Keratinocyte (primary cell): ENCODE measurements at regions not wholly inside any gene's neighbourhood (a gene's known extent, or its start where the extent isn't known, plus 50 kb on each side); places are given as distances from the start of the nearest gene placed in this dataset.
"Not testable (repeated sequence)": the region's sequence is repeated elsewhere in the genome, so short reads cannot be mapped to it uniquely, and the experiment has no call there.

Source experiments
- DNase-seq: peaks from one replicate; pipeline ENCODE4 v3.0.0-alpha.2; 2011; ENCODE audit warnings: low read depth, missing footprints, low spot score
- FAIRE-seq: peaks from 2 replicates; lab custom pipeline; 2011; peaks lifted over from hg19 to GRCh38; lab: Jason Lieb, UNC
- H2AFZ ChIP-seq: 2 replicates; pipeline ENCODE4 v1.6.0; 2012; ENCODE audit warnings: low read length, control low read depth, inconsistent platforms; ENCODE audit not compliant: control insufficient read depth
- H3K27ac ChIP-seq: 2 replicates; pipeline ENCODE4 v1.5.1; 2011; ENCODE audit warnings: low read length; ENCODE audit not compliant: control insufficient read depth, insufficient read depth
- H3K27me3 ChIP-seq: 3 replicates; pipeline ENCODE4 v1.6.0; 2011; ENCODE audit warnings: low read length; ENCODE audit not compliant: control insufficient read depth, insufficient read depth; ENCODE audit errors: extremely low read depth
- H3K36me3 ChIP-seq, 2 experiments: 2 replicates in 1 of 2; 3 replicates in 1 of 2; pipeline ENCODE4 v1.5.1; 2011; ENCODE audit warnings: low read length in 2 of 2, mild to moderate bottlenecking in 1 of 2; ENCODE audit not compliant: control insufficient read depth in 2 of 2, insufficient read depth in 2 of 2; ENCODE audit errors: extremely low read depth in 1 of 2
- H3K4me1 ChIP-seq: 3 replicates; pipeline ENCODE4 v1.5.1; 2011; ENCODE audit warnings: low read length; ENCODE audit not compliant: control insufficient read depth, insufficient read depth; ENCODE audit errors: extremely low read depth
- H3K4me2 ChIP-seq: 3 replicates; pipeline ENCODE4 v1.6.0; 2011; ENCODE audit warnings: low read depth, low read length; ENCODE audit not compliant: control insufficient read depth, insufficient read depth; ENCODE audit errors: extremely low read depth
- H3K4me3 ChIP-seq, 3 experiments: fragments of 200-600 bp in 1 of 3; sonication (generic) in 1 of 3; 2 replicates in 2 of 3; 3 replicates in 1 of 3; pipeline ENCODE4 v1.5.1; 2011 to 2016; ENCODE audit warnings: low read length in 3 of 3, mild to moderate bottlenecking in 3 of 3, control low read depth in 2 of 3, inconsistent platforms in 1 of 3, low read depth in 1 of 3, mixed read lengths in 1 of 3, mixed run types in 1 of 3, moderate library complexity in 1 of 3; ENCODE audit not compliant: control insufficient read depth in 2 of 3, insufficient read depth in 2 of 3; ENCODE audit errors: extremely low read depth in 1 of 3
- H3K79me2 ChIP-seq: 2 replicates; pipeline ENCODE4 v1.6.0; 2012; ENCODE audit warnings: low read length; ENCODE audit not compliant: control insufficient read depth, insufficient read depth
- H3K9ac ChIP-seq: 3 replicates; pipeline ENCODE4 v1.6.0; 2011; ENCODE audit warnings: low read length; ENCODE audit not compliant: control insufficient read depth, insufficient read depth; ENCODE audit errors: extremely low read depth
- H3K9me1 ChIP-seq: 3 replicates; pipeline ENCODE4 v1.6.0; 2011; ENCODE audit warnings: low read length; ENCODE audit not compliant: control insufficient read depth, insufficient read depth; ENCODE audit errors: extremely low read depth
- H3K9me3 ChIP-seq: 2 replicates; pipeline ENCODE4 v1.5.1; 2012; ENCODE audit warnings: low read depth, low read length; ENCODE audit not compliant: control insufficient read depth
- H4K20me1 ChIP-seq: 3 replicates; pipeline ENCODE4 v1.6.0; 2011; ENCODE audit warnings: low read length; ENCODE audit not compliant: control insufficient read depth, insufficient read depth; ENCODE audit errors: extremely low read depth
- dilution Hi-C: fragments of 300-500 bp; cut with MboI; formaldehyde crosslinking; loops from one replicate; pipeline ENCODE4 v1.7.0; 2020; ENCODE audit warnings: low sequenced_read_pairs; ENCODE audit not compliant: extremely low pct_ligation_motif_present

DNA sequence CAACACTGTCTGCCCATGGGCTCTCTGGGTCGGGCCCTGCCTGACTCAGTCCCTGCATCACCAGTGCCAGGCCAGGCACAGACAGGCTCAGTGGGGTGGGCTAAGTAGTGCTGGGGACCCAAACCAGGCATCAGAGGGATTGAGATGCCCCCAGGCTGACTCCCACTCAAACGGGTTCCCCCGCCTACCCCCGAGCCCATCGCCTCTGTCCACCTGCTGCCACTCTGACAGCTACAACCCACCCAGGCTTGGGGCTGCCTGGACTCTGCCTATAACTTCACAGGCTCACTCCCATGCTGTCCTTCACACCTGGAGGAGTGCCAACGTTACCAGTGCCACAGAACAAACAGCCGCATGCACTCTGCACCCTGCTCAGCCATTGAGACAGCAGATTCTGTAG is 186.1 kb upstream of the FOXD4L5 start:
- H3K79me2 ChIP-seq, H3K9me1 ChIP-seq, H4K20me1 ChIP-seq, H3K27ac ChIP-seq, H3K4me2 ChIP-seq, H3K4me1 ChIP-seq, H2AFZ ChIP-seq, H3K4me3 ChIP-seq, FAIRE-seq, H3K36me3 ChIP-seq, H3K27me3 ChIP-seq, DNase-seq, H3K9me3 ChIP-seq, H3K9ac ChIP-seq, dilution Hi-C loops: not testable (repeated sequence)

DNA sequence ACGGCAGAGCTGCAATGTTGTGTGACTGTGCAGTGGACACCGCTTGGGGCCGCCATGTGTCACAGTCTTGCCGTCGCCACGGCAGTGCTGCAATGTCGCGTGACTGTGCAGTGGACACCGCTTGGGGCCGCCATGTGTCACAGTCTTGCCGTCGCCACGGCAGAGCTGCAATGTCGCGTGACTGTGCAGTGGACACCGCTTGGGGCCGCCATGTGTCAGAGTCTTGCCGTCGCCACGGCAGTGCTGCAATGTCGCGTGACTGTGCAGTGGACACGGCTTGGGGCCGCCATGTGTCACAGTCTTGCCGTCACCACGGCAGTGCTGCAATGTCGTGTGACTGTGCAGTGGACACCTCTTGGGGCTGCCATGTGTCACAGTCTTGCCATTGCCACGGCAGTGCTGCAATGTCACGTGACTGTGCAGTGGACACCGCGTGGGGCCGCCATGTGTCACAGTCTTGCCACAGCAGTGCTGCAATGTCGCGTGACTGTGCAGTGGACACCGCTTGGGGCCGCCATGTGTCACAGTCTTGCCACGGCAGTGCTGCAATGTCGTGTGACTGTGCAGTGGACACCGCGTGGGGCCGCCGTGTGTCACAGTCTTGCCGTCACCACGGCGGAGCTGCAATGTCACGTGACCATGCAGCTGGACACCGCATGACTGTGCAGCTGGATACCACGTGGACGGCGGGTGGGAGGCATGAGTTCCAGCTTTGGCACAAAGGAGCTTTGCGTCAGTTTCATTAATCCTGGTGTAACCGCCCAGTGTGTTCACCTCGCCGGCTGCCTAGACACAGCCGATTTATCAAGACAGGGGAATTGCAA is 182.1 kb upstream of the FOXD4L5 start:
- H3K9me3 ChIP-seq, H3K79me2 ChIP-seq, H3K27me3 ChIP-seq, H3K9me1 ChIP-seq, H3K9ac ChIP-seq, H3K4me3 ChIP-seq, DNase-seq, H3K27ac ChIP-seq, H4K20me1 ChIP-seq, dilution Hi-C loops, H3K4me2 ChIP-seq, FAIRE-seq, H3K36me3 ChIP-seq, H2AFZ ChIP-seq, H3K4me1 ChIP-seq: not testable (repeated sequence)

DNA sequence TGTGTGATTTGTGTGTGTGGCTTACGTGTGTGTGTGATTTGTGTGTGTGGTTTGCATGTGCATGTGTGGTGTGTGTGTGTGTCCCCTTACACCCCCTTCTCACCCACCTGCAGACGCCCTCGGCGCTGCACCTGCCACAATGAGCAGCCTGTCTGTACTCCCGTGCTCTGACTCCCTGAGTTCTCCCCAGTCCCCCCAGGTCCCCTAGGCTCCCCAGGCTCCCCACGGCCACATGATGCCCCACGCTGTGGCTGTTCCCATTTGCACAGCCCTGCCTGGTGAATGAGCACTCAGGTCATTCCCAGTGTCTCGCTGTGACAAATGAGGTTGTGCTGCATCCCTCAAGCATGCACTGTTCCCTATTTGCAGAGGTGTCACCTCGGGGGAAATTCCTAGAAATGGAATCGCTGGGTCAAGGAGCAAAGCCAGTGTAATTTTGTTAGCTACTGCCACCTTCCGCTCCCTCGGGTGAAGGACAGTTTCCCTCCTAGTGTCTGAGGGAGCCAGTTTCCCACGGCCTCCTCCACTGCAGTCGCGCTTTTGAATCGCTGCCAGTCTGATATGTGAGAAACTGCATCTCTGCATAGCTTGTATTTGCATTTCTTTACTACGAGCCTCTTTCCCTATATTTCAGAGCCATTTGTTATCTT is 180.4 kb upstream of the FOXD4L5 start:
- H3K79me2 ChIP-seq, H3K4me1 ChIP-seq, H3K27ac ChIP-seq, H3K9ac ChIP-seq, H3K4me2 ChIP-seq, H3K27me3 ChIP-seq, FAIRE-seq, DNase-seq, H4K20me1 ChIP-seq, H3K4me3 ChIP-seq, H3K9me1 ChIP-seq, H3K9me3 ChIP-seq, H3K36me3 ChIP-seq, H2AFZ ChIP-seq, dilution Hi-C loops: not testable (repeated sequence)

DNA sequence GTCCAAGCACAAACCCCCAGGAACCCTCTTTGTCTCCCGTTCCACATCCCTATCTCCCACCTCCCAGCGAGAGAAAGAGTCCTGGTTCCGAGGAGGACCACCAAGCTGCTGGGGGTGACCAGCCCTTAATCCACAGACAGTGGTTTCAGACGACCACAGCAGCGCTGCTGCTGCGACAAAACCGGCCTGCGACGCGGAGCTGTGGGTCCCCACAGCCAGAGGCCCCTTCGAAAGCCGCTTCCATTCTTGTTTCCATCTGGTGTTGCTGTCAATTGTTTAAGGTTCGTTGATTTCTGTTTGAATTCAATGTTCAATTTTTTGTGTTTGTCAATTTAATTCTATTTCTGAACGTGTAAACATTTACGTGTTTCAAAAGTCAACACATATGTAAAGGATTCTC is 177.5 kb upstream of the FOXD4L5 start:
- H3K4me3 ChIP-seq, H3K9ac ChIP-seq, H3K79me2 ChIP-seq, H3K9me1 ChIP-seq, H3K9me3 ChIP-seq, H2AFZ ChIP-seq, H4K20me1 ChIP-seq, FAIRE-seq, DNase-seq, H3K36me3 ChIP-seq, H3K27me3 ChIP-seq, H3K4me2 ChIP-seq, H3K27ac ChIP-seq, dilution Hi-C loops, H3K4me1 ChIP-seq: not testable (repeated sequence)
